ENCODE measurements at regions not wholly inside any gene's neighbourhood (a gene's known extent, or its start where the extent isn't known, plus 50 kb on each side); places are given as distances from the start of the nearest gene placed in this dataset.
A peak's percentile ranks its signal among the peaks of the same experiment; 100 is the strongest.

DNA sequence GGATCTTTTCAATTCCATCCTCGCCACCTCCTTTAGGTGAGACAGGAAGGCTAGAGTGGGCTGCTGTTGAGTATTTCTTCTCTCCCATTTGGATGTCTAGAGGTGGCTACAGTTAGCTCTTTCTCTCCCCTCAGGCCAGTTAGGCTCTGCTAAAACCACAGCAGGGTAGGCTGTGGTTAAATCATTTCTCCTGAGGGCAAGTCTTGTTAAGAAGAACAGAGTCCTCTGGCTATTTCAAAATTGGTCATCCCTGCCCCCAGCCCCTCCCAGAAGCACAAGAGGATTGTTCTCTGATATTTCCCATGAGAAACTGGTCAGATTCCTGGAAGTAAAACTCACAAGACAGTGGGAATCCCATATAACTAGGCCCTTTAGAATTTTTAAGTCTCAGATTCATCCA lies 1359.5 kb downstream of the TECRL start:
- peaks cover 22% of the 10 kb centered on the region for H3K9me3 ChIP-seq (replicated peaks; ENCODE audit: control insufficient read depth, low read depth, low read length)
- no CpG with 5 or more reads among the region's 1 CpG for WGBS (ENCODE audit: insufficient coverage)
- H3K4me1 ChIP-seq (ENCODE audit: control insufficient read depth, insufficient read depth, low read length): no peaks in the 10 kb centered on the region
- DNase-seq: no peak
- H3K27ac ChIP-seq (ENCODE audit: low read length): no peak overlapping the region
- H3K4me3 ChIP-seq (ENCODE audit: low read length): no peak overlapping the region
- H3K27me3 ChIP-seq (ENCODE audit: control insufficient read depth, insufficient read depth, low read length): no peaks in the 10 kb centered on the region
- H3K36me3 ChIP-seq (ENCODE audit: control insufficient read depth, insufficient read depth, low read length): no peaks in the 10 kb centered on the region

GRCh38 chr4:63049278-63049677 lies 1360.0 kb downstream of the TECRL start:
- H3K9me3 ChIP-seq (replicated peaks; ENCODE audit: control insufficient read depth, low read depth, low read length): peaks cover 22% of the 10 kb centered on the region
- no peaks in the 10 kb centered on the region for H3K4me1 ChIP-seq (ENCODE audit: control insufficient read depth, insufficient read depth, low read length)
- no CpG with 5 or more reads among the region's 1 CpG for WGBS (ENCODE audit: insufficient coverage)

GRCh38 chr4:63036159-63036866 lies 1372.9 kb downstream of the TECRL start:
- Histone ChIP-seq H3K27ac (ENCODE audit: low read length) (no peak overlapping the region), H3K36me3 (ENCODE audit: control insufficient read depth, insufficient read depth, low read length) (no peaks in the 10 kb centered on the region), H3K4me1 (ENCODE audit: control insufficient read depth, insufficient read depth, low read length) (no peaks in the 10 kb centered on the region), H3K27me3 (ENCODE audit: control insufficient read depth, insufficient read depth, low read length) (no peaks in the 10 kb centered on the region), H3K9me3 (replicated peaks; ENCODE audit: control insufficient read depth, low read depth, low read length) (no peaks in the 10 kb centered on the region), H3K4me3 (ENCODE audit: low read length) (no peak overlapping the region)
- no peak for DNase-seq
- WGBS (ENCODE audit: insufficient coverage): 80% methylated on average over 4 of the region's 8 CpGs

More at GRCh38 chr4:63049278-63049677, 1360.0 kb downstream of the TECRL start:
- H3K27ac ChIP-seq (ENCODE audit: low read length): no peak overlapping the region
- no peaks in the 10 kb centered on the region for H3K27me3 ChIP-seq (ENCODE audit: control insufficient read depth, insufficient read depth, low read length)
- H3K36me3 ChIP-seq (ENCODE audit: control insufficient read depth, insufficient read depth, low read length): no peaks in the 10 kb centered on the region
- no peak overlapping the region for H3K4me3 ChIP-seq (ENCODE audit: low read length)
- no peak for DNase-seq

DNA sequence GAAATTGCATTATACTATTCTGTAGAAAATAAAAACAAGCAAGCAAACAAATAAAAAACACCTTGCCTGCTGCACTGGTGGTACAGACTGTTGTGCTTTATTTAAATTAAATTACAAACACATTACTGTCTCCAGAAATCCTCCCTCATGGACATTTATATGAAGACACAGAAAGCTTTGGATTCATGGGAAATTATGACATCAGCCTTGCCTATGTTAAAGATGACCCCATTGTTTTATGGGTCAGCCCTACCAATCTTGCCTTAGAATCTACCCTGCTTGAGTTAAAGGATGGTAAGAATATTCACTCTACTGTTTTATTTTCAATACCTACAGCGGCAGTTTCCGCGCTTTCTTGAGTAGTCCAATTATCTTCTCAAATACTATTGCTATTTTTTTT lies 1379.9 kb downstream of the TECRL start:
- Histone ChIP-seq H3K4me3 (ENCODE audit: low read length) (no peak overlapping the region), H3K4me1 (ENCODE audit: control insufficient read depth, insufficient read depth, low read length) (no peaks in the 10 kb centered on the region), H3K36me3 (ENCODE audit: control insufficient read depth, insufficient read depth, low read length) (no peaks in the 10 kb centered on the region), H3K9me3 (replicated peaks; ENCODE audit: control insufficient read depth, low read depth, low read length) (no peaks in the 10 kb centered on the region), H3K27ac (ENCODE audit: low read length) (no peak overlapping the region), H3K27me3 (ENCODE audit: control insufficient read depth, insufficient read depth, low read length) (no peaks in the 10 kb centered on the region)
- no CpG with 5 or more reads among the region's 3 CpGs for WGBS (ENCODE audit: insufficient coverage)
- no peak for DNase-seq

- no peak for DNase-seq
- WGBS (ENCODE audit: insufficient coverage): no CpG with 5 or more reads among the region's 1 CpG
- Histone ChIP-seq H3K4me3 (ENCODE audit: low read length) (no peak overlapping the region), H3K9me3 (replicated peaks; ENCODE audit: control insufficient read depth, low read depth, low read length) (peaks cover 2% of the 10 kb centered on the region), H3K27ac (ENCODE audit: low read length) (no peak overlapping the region), H3K4me1 (ENCODE audit: control insufficient read depth, insufficient read depth, low read length) (no peaks in the 10 kb centered on the region), H3K36me3 (ENCODE audit: control insufficient read depth, insufficient read depth, low read length) (no peaks in the 10 kb centered on the region), H3K27me3 (ENCODE audit: control insufficient read depth, insufficient read depth, low read length) (no peaks in the 10 kb centered on the region)
Observed at GRCh38 chr4:63020661-63021060, 1388.6 kb downstream of the TECRL start.

GRCh38 chr4:63017300-63017699 lies 1392.0 kb downstream of the TECRL start:
- H3K36me3 ChIP-seq (ENCODE audit: control insufficient read depth, insufficient read depth, low read length): no peaks in the 10 kb centered on the region
- no peaks in the 10 kb centered on the region for H3K27me3 ChIP-seq (ENCODE audit: control insufficient read depth, insufficient read depth, low read length)
- no CpG with 5 or more reads among the region's 2 CpGs for WGBS (ENCODE audit: insufficient coverage)
- DNase-seq: no peak
- H3K9me3 ChIP-seq (replicated peaks; ENCODE audit: control insufficient read depth, low read depth, low read length): peaks cover 2% of the 10 kb centered on the region
- no peak overlapping the region for H3K27ac ChIP-seq (ENCODE audit: low read length)
- H3K4me3 ChIP-seq (ENCODE audit: low read length): no peak overlapping the region
- no peaks in the 10 kb centered on the region for H3K4me1 ChIP-seq (ENCODE audit: control insufficient read depth, insufficient read depth, low read length)

DNA sequence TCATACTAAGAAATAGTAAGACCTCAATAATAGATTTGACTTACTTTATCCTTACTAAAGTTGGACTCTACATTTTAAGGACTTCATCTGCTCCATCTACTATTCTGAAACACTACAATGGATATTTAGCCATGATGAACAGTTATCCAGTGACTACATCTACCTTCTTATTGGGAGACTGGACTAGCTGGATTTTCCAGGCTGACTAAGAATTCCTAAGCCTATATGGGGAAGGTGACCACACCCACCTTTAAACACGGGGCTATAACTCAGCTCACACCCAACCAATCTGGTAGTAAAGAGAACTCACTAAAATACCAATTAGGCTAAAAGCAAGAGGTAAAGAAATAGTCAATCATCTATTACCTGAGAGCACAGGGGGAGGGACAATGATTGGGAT lies 1438.4 kb downstream of the TECRL start:
- Histone ChIP-seq H3K27ac (ENCODE audit: low read length) (no peak overlapping the region), H3K9me3 (replicated peaks; ENCODE audit: control insufficient read depth, low read depth, low read length) (no peaks in the 10 kb centered on the region), H3K4me1 (ENCODE audit: control insufficient read depth, insufficient read depth, low read length) (no peaks in the 10 kb centered on the region), H3K27me3 (ENCODE audit: control insufficient read depth, insufficient read depth, low read length) (no peaks in the 10 kb centered on the region), H3K4me3 (ENCODE audit: low read length) (no peak overlapping the region), H3K36me3 (ENCODE audit: control insufficient read depth, insufficient read depth, low read length) (no peaks in the 10 kb centered on the region)
- no peak for DNase-seq
- no CpG with 5 or more reads among the region's 1 CpG for WGBS (ENCODE audit: insufficient coverage)

DNA sequence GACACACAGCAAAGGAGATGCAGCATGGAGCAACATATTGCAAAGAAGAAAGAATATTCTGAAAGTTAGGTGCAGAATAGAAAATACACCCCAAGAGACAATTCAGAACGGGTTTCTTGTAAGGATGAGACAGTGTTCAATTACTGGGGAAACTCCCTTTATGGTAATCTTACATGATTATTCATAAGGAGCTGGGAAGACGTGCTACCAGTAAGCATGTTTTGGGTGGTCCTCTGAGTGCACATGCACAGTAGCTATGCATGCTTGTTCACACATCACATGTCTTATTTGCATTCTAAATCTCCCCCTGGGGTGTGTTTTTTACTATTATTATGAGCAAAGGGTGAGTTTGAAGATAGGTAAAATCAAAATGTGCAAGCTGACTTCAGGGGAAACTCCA lies 1448.8 kb downstream of the TECRL start:
- no CpG with 5 or more reads among the region's 2 CpGs for WGBS (ENCODE audit: insufficient coverage)
- Histone ChIP-seq H3K4me3 (ENCODE audit: low read length) (no peak overlapping the region), H3K27me3 (ENCODE audit: control insufficient read depth, insufficient read depth, low read length) (no peaks in the 10 kb centered on the region), H3K36me3 (ENCODE audit: control insufficient read depth, insufficient read depth, low read length) (no peaks in the 10 kb centered on the region), H3K27ac (ENCODE audit: low read length) (no peak overlapping the region), H3K9me3 (replicated peaks; ENCODE audit: control insufficient read depth, low read depth, low read length) (no peaks in the 10 kb centered on the region), H3K4me1 (ENCODE audit: control insufficient read depth, insufficient read depth, low read length) (no peaks in the 10 kb centered on the region)
- no peak for DNase-seq

DNA sequence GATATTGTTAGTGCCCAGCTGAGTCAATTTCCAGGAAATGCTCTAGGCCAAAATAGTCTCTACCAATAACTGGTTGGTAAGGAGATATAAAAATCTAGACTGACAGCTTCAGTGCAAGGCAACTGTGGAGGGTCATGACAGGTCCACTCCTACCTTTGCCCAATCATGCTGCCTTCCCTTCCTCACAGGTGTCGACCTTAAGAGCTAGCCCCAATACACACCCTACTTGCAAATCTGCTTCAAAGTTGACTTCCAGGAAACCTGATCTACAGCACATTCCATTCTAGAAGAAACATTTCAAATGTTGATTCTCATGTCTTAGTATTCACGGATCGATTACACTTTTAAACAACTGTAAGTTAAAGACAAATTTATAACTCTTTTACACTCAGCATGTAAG lies 1455.5 kb downstream of the TECRL start:
- H3K4me3 ChIP-seq (ENCODE audit: low read length): no peak overlapping the region
- H3K4me1 ChIP-seq (ENCODE audit: control insufficient read depth, insufficient read depth, low read length): no peaks in the 10 kb centered on the region
- H3K36me3 ChIP-seq (ENCODE audit: control insufficient read depth, insufficient read depth, low read length): no peaks in the 10 kb centered on the region
- no peak for DNase-seq
- no peak overlapping the region for H3K27ac ChIP-seq (ENCODE audit: low read length)
- no peaks in the 10 kb centered on the region for H3K27me3 ChIP-seq (ENCODE audit: control insufficient read depth, insufficient read depth, low read length)
- H3K9me3 ChIP-seq (replicated peaks; ENCODE audit: control insufficient read depth, low read depth, low read length): no peaks in the 10 kb centered on the region
- WGBS (ENCODE audit: insufficient coverage): 50% methylated on average over 1 of the region's 3 CpGs

DNA sequence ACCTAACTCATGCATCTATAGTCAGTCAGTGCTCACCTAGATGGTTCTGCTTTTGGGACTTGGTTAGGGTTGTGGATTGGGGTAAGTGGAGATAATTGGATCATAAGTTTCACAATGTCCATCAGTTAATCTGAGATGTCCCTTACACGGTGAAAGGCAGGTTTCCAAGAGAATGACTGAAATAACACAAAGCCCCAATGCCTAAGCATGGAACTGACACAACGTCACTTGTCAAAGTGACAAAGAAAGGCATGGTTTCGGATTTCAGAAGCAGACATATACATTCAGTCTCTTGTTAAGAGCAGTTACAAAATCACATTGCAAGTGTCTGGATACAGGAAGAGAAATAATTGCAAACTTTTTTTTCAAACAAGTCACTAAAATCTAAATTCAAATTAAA lies 1456.9 kb downstream of the TECRL start:
- DNase-seq: no peak
- WGBS (ENCODE audit: insufficient coverage): no CpG with 5 or more reads among the region's 3 CpGs
- Histone ChIP-seq H3K4me3 (ENCODE audit: low read length) (no peak overlapping the region), H3K9me3 (replicated peaks; ENCODE audit: control insufficient read depth, low read depth, low read length) (no peaks in the 10 kb centered on the region), H3K36me3 (ENCODE audit: control insufficient read depth, insufficient read depth, low read length) (no peaks in the 10 kb centered on the region), H3K4me1 (ENCODE audit: control insufficient read depth, insufficient read depth, low read length) (no peaks in the 10 kb centered on the region), H3K27ac (ENCODE audit: low read length) (no peak overlapping the region), H3K27me3 (ENCODE audit: control insufficient read depth, insufficient read depth, low read length) (no peaks in the 10 kb centered on the region)

GRCh38 chr4:62948108-62948507 lies 1461.1 kb downstream of the TECRL start:
- peak; percentile 1 for DNase-seq
- Histone ChIP-seq H3K4me3 (ENCODE audit: low read length) (no peak overlapping the region), H3K36me3 (ENCODE audit: control insufficient read depth, insufficient read depth, low read length) (no peaks in the 10 kb centered on the region), H3K4me1 (ENCODE audit: control insufficient read depth, insufficient read depth, low read length) (no peaks in the 10 kb centered on the region), H3K27ac (ENCODE audit: low read length) (no peak overlapping the region), H3K9me3 (replicated peaks; ENCODE audit: control insufficient read depth, low read depth, low read length) (no peaks in the 10 kb centered on the region), H3K27me3 (ENCODE audit: control insufficient read depth, insufficient read depth, low read length) (no peaks in the 10 kb centered on the region)

Measured in muscle of leg (tissue), 3 donors.